ENCODE measurements at regions not wholly inside any gene's neighbourhood (a gene's known extent, or its start where the extent isn't known, plus 50 kb on each side); places are given as distances from the start of the nearest gene placed in this dataset.

DNA sequence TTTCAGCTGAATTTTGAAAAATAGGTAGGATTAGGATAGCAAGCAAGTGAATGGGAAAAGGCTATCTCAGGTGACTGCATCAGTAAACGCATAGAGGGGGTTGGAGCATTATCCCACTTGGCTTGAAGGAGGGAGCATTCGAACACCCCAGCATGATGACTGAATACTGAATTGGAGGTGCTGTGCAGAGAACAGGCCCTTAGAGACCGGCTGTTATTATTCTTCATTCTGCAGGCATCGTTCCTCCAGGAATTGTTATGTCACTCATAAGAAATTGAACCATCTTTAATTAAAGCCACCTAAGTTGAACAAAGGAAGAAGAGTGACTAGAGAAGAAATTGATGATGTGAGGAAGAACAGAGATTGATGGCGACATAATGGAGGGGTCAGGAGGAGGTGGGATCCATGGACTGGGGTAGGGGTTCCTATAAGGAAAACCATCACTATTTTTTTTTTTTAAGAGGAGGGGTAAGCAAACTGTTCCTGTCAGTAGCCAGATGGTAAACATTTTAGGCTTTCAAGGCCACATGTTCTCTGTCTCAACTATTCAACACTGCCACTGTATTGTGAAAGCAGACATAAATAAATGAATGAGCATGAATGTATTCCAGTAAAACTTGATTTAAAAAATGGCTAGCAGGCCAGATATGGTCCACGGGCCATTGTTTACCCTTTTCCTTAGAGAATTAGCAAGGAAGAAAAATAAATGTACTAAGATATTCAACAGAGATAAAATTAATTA lies 264.7 kb upstream of the TAC1 start:
- DNase-seq (ENCODE audit: low spot score), result no peak

DNA sequence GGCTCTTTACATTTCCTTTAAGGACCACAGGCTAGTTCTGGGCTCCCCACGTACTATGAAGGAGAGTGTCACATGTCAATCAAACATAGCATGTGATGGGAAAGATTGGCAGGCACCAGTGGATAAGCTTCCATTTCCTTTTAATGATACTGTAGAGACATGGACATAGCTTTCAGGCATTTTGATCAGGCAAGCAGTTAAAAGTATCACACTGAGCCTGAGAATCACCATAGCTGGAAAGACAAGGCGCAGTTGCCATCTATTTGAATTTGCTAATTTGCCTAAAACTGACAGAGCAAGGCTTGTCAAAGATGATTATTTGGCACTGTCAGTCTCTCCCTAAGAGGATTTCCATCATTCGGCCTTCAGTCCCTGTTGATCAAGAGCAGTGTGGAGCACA lies 263.4 kb upstream of the TAC1 start:
- no peak for DNase-seq (ENCODE audit: low spot score)

DNA sequence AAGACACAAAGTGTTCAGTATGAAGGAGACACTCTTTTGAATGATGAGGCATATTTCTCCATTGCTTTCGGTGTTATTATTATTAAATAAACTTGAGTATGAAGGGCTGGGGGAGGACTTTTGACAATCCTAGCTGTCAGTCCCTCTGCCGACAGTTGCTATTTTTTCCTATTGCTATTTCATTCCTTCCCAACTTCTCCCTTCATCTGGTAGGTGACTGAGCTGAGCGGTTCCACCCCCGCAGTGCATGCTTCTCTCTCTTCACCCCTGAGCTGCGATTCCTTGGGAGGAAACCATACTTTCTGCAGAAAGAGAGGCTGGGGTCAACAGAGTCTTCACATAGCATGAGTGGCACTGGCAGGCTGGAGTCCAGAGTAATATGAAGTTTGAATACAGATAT lies 261.2 kb upstream of the TAC1 start:
- DNase-seq (ENCODE audit: low spot score), result no peak

DNA sequence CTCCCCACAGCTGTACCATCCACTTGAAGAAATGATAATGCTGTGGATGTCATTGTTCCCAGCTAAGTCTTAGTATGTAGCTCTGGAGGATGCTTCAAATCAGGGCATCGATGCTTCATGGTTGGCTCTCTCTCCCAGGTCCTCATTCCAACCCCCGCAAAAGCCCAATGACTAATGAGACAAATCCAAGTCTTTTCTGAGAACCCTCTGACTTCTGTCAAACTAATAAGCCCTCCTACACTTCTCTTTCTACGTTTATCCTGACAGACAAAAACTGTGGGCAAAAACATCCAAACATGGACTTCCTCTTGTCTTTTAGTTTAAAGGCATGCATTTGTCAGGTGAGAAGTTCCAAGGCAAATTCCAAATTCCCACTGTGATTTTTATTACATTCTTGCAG lies 260.4 kb upstream of the TAC1 start:
- DNase-seq (ENCODE audit: low spot score), result no peak

DNA sequence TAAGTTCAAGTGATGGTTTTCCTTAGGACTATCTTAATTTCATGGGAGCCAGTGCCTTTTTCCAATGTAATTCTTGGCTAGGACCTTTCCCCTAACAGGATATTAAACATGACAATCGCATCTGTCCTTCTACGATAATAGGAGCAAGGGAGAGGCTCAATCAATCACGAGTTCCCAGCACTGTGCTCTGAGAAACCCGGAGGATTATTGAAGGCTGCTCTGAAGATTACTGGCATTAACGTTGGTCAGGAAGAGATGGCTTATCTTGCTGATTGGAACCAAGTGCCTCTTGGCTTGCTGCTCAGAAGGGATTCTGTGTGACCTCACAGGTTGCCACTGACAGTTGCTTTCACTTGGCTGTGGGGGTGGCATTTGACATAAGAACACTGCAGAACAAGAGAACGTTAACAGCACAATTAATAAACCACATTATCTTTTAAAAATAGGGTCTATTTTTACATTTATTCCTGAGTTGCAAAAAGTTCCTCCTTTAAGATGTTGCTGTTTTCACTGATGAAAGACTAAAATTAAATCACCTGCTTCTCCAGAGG lies 252.1 kb upstream of the TAC1 start:
- DNase-seq (ENCODE audit: low spot score), result no peak

DNA sequence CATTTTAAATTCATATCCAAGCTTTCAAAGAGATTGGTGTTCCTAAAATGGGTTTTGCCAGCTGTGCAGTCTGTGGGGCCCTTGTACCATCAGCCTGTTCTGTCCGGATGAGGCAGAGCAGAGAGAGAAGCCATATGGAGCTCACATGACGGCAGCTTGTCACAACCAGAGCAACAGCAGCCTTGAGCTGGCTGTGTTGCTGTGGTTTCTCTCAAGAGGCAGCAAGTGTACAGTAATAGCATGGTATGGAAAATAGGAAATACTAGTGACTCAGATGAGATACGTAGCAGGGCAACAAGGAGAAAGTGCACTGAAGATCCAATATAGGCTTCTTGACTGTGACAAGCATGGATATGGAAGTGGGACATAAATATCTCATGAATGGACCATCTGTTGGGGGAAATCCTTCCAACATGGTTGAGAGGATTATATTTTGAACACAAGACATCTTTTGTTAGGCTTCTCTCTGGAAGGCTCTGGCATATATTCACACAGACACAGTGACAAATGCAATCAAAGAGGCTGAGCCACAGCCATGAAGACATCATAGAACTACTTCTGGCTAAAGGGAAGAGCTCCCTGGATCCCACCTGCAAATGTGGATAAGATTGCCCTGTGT lies 251.0 kb upstream of the TAC1 start:
- no peak for DNase-seq (ENCODE audit: low spot score)

DNA sequence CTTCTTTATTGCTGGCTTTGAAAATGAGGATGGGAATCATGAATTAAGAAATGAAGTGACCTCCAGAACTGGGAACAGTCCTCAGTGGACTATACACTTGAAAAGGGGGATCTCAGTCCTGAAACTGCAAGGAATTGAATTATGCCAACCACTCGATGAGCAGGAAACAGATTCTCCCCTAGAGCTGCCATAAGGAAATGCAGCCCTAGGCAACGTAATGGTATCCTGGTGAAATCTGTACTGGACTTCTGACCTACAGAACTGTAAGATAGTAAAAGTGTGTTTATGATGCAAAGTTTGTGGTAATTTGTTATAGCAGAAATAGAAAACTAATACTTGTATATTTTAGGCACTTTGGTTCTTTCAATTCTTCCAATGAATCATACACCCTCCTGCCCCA lies 236.4 kb upstream of the TAC1 start:
- no peak for DNase-seq (ENCODE audit: low spot score)

DNA sequence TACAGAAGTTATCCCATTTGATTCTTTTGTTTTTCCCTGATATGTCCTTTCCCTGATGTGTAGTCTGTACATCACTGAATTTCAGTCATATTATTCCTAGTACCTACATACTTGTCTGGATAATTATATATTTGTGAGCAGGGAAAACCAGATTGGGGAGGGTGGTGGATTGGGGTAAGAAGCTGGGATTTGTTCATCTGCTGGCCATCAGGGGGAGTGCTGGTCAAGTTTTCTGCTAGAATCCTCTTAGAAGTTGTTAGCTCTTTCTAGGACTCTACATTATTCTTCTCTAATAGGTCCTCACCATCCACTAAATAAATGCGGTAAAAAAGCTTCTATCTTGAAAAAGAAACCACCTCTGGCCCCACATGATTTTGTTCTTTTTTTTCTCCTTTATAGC lies 232.7 kb upstream of the TAC1 start:
- peak; percentile 66 for DNase-seq (ENCODE audit: low spot score)

DNA sequence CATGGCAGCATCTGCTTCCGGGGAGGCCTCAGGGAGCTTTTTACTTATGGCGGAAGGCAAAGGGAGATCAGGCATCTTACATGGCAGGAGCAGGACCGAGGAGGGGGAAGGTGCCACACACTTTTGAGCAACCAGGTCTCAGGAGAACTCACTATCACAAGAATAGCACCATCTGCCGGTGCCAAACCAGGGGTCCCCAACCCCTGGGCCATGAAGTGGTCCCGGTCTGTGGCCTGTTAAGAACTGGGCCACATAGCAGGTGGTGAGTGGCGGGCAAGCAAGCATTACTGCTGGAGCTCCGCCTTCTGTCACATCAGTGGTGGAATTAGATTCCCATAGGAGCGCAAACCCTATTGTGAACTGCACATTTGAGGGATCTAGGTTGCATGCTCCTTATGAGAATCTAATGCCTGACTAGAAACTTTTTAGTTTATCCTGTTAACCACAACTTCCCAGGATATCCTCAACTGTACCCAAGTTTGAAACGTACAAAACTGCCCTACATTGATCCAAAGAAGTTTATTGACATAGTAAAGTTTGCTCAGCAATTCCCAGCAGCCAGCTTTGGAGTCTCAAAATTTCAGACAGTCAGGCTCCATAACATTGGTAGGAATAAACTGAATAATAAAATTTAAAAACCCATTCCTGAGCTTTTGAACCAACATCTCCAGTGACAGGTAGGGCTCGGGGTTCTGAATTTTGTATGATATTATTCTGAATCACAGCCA lies 228.4 kb upstream of the TAC1 start:
- DNase-seq (ENCODE audit: low spot score), result no peak

DNA sequence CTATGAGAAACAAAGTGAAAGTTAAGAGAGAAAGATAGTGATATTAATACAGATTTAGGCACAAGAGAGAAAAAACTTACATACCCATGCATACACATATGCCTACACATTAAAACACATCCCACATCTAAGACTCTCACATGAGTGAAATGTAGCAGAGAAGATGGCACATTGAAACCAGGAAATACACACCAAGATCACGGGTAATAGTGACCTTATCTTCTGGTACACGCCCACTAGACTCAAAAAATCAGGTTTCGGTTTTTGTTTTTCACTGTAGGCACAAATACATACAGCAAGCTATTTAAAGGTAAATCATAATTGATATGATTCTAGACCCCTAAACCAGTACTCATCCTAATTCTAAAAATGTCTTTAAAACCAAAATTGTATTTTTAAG lies 225.2 kb upstream of the TAC1 start:
- no peak for DNase-seq (ENCODE audit: low spot score)

DNA sequence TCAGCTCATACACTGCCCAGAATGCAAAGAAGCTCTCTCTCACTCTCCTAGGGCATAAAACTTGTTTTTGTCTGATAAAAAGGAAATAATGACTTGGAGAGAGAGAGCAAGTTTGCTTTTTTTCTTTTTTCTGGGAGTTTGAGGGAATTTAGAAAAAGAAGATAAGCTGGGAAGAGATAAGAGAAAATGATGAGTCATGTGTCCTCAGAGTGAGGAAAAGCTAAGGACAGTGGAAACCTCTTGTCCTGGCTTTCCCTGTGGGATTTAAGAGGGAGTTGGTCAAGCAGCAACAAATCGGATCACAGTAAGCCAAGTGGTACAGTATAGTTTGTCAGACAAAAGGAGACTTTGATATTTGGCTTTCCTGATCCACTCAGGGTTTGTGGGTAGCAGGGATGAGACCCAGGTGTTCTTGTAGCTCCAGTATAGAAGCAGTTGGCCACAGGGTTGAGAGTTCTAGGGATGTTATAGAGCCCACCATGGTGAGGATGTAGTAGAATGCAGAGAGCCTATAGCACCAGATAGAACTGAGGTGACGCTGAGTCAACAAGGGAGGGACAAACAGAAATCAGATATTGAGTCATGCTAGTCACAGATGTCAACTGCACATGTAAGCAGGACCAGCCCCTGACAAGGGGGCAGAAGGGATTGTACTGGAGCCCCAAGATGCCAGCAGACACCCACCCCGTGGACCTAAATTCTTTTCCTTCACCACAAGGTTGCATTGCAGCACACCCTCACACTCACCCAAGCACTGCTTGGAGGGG lies 219.3 kb upstream of the TAC1 start:
- DNase-seq (ENCODE audit: low spot score), result no peak

DNA sequence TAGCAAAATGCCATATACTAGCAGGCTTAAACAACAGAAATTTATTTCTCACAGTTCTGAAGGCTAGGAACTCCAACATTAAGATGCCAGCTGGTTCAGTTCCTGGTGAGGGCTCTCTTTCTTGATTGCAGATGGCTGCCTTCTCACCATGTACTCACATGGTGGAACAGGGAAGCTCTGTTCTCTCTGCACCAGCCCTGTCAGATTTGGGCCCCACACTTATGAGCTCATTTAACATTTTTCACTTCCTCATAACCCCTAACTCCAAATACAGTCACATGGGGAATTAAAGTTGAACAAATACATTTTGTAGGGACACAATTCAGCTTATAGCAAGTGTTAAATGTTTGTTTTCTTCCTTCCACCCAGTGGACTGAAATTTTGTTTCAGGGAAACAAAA lies 218.6 kb upstream of the TAC1 start:
- DNase-seq (ENCODE audit: low spot score), result no peak

DNA sequence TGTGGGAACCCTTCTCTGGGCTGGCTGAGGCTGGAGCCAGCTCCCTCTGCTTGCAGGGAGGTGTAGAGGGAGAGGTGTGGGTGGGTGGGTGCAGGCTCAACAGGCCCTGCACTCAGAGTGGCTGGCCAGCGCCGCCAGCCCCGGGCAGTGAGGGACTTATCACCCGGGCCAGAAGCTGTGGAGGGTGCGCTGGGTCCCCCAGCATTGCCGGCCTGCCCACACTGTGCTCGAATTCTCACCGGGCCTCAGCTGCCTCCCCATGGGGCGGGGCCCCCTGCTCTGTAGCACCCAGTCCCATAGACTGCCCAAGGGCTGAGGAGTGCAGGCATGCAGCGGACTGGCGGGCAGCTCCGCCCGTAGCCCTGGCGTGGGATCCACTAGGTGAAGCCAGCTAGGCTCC lies 190.7 kb upstream of the TAC1 start:
- no peak for DNase-seq (ENCODE audit: low spot score)

DNA sequence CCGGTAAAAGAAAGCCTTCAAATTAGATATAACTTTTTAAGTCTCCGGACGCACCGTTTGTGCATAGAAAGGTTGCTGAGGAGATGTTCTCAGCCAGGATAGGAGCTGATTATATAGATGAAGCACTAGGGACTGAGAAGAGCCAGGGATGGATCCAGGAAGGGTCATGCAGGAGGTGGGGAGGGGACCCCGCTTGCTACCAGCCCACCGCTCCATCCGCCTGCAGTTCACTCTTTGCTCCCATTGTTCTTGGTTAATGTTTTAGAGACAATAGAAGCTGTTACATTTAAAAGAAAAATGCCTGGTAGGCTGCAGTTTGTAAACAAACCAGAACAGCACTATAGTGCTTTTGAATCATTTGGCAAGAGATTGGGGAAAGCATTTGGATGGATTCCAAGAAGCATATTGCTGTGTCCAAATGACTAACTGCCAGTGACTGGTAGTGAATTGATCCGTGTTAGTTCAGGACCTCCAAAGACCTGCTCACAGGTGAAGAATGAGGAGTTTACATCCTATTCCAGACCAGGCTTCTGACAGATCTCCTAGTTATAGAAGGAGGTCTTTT lies 175.9 kb upstream of the TAC1 start:
- DNase-seq (ENCODE audit: low spot score), result no peak

DNA sequence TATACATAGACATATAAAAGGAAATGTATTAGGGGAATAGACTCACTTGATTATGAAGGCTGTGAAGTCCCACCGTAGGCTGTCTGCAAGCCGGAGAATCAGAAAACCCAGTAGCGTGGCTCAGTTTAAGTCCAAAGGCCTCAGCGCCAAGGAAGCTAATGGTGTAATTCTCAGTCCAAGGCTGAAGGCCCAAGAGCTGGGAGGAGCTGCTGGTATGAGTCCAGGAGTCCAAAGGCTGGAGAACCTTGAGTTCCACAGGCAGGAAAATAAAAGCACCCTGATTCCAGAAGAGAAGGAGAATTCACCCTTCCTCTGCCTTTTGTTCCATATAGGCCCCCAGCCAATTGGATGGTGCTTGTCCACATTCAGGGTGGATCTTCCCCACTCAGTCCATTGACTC lies 166.2 kb upstream of the TAC1 start:
- no peak for DNase-seq (ENCODE audit: low spot score)

DNA sequence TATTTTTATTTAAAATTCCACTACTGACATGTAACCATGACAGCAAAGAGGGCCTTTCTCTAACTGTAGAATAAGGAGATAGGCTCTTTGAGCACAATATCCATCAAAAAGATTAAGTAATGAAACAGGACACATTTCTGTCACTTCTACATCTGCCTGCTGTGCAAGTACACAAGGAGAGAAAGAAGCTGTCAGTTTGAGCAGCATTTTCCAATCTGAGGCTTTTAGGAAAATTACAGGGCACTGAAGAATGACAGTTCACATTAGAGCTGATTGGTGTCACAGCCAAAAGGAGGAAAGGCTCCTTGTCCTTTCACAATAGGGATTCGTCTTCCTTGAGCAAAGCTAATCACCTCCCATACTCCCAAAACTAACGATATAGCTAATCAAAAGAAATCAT lies 158.8 kb upstream of the TAC1 start:
- DNase-seq (ENCODE audit: low spot score), result no peak

DNA sequence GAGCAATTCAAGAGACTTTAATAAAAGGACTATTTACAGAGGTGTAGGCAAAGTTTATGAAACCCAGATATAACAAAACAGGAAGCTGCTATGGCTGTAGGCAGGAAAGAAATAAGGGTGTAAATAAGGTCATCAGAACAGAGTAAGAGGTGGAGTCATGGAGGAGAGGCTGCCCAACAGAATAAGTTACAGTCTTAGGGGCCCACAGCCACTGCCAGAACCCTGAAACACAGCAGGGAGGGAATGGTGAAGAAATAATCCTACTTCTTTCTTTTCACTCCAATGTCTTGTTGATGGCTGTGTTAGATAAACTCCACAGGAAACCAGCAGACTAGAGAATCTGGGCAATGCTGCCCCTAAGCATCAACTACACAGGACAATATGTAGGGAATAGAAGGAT lies 155.8 kb upstream of the TAC1 start:
- no peak for DNase-seq (ENCODE audit: low spot score)

DNA sequence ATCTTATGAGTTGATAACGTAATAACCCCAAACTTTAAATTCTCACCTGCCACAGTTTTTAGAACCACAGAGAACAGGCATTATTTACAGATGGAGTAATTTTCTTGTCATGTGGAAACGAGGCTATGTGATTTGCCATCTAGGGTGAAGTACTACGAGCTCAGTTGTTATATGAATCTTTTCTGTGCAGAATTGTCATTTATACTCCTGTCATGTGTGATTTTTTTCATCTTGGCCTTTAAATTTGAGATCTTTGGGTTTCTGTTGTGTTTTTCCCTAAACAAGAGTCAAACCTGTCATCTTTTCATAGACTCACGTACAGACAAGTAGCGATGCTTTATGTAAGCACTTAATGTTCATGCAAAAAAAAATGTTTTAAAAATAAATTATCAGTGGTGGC lies 153.7 kb upstream of the TAC1 start:
- no peak for DNase-seq (ENCODE audit: low spot score)

DNA sequence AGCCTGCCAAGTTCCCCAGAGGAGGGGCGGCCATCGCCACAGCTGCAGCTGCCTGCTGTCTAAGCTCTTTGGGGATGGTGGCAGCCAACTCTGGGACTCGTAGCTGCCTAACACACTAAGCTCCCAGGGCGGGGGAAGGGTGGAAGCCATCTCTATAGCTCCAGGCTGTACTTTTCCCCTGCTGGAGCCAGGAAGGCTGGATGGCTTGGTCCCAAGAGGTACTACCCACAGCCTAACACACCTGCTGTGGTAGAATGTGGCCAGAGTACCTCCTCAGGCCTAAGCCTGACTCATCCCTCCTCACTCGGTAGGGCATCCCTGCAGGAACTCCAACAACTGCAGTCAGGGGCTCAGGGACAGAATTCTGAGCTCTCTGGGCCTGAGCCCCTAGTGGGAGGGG lies 151.7 kb upstream of the TAC1 start:
- DNase-seq (ENCODE audit: low spot score), result no peak

DNA sequence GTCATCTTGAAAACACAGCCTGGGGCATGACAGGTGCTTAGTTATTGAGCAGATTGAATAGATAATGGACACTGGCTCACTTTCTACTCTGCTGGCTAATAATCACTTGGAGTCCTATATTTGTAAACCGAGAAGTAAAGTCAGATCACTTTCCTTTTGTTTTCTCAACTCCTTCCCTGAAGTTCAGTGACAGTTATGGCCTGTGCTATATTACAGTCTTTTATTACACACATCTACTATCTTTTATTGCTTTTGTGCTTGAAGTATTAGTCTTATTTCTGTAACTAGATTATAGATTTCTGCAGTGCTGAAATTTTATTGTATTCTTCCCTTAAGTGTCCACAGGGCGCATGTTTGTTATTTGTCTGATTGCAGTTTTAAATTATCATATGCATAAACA lies 136.4 kb upstream of the TAC1 start:
- no peak for DNase-seq (ENCODE audit: low spot score)

DNA sequence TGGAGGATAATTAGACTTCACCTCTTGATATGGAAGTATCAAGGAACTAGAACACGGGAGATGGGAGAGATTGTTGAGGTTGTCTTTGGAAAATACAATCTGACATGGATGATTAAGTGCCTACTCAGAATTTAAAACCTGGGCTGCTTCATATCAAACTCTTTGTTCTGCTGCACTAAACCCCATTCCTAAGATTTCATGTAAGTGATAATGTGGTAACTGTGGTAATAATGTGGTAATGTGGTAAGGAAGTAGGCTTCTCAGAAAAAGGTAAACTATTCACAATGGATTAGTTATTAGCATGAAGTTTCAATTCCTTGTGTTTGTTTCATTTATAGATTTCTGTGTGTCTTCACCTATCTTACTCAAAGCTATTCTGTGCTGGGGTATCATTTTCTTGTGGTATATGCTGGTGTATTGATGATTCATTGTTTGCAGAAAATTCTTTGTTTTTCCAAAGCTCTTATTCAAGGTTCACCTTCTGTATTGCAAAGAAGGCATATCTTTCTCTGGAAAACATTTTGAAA lies 129.9 kb upstream of the TAC1 start:
- peak; percentile 41 for DNase-seq (ENCODE audit: low spot score)

DNA sequence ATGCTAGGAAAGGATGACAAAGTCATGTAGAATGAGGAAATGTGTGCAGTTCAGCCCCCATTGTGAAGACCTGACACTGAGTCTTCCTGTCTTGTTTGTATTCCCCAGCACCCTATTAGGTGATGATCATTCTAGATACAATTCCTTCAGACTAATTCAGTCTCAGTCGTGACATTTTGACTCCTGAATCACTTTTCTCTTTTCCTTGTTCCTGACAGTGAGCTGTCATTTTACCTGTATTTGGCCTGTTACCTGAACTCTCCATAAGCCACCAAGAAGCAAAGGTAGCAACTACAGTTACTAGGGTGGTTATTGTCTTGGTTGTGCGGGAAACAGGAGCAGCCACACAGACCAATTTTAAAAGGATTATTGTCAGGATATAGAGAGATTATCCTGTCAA lies 111.4 kb upstream of the TAC1 start:
- no peak for DNase-seq (ENCODE audit: low spot score)

Data from SW480 (cell line).